Femur (tissue), 1 donor: ENCODE measurements at regions not wholly inside any gene's neighbourhood (a gene's known extent, or its start where the extent isn't known, plus 50 kb on each side); places are given as distances from the start of the nearest gene placed in this dataset.

Experiments used
- DNase-seq: peaks from one replicate; pipeline ENCODE4 v3.0.0-alpha.2; 2017

DNA sequence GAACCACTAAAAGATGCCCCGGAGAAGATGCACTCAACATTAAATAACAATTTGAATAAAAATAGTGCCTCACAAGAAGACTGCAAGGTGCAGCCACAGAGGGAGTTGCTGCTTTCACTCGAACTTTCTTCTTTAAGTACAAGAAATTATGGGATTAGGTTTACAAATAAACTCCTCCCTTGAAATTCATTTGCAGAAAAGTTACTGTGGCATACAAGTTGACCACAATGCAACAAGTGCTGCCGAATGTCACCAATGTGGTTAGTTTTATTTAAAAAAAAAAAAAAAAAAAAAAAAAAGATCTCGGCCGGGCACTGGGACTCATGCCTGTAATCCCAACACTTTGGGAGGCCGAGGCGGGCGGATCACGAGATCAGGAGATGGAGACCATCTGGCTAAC, 76.8 kb upstream of the RAB4A start:
- DNase-seq = no peak

- DNase-seq = no peak
Measured at GRCh38 chr1:229195246-229195645, 75.7 kb upstream of the RAB4A start.

DNA sequence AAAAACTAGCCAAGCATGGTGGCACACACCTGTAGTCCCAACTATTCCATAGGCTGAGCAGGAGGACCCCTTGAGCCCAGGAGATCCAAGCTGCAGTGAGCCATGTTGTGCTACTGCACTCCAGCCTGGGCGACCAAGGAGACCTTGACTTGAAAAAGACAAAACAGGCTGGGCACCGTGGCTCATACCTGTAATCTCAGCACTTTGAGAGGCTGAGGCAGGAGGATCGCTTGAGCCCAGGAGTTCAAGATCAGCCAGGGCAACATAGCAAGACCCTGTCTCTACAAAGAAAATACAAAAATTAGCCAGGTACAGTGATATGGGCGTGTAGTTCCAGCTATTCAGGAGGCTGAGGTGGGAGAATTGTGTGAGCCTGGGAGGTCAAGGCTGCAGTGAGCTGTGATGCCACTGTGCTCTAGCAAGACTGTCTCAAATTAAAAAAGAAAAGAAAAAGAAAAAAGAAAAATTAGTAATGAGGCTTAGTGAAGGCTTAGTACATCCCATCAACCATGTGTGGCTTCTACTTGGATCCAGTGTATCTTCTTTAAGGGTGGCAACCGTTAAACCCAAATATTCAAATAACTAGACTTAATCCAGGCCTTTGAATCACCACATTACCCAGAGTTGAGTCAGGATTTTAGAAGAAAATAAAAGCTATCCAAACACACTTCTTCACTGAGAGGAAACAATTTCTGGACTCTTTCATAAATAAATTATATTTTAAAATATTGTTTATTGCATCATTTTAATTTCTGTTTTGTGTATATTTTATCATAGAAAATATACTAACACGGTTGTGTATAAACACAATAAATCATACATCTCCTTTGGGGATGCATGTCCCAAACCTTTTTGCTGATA, 74.3 kb upstream of the RAB4A start:
- DNase-seq = no peak

DNA sequence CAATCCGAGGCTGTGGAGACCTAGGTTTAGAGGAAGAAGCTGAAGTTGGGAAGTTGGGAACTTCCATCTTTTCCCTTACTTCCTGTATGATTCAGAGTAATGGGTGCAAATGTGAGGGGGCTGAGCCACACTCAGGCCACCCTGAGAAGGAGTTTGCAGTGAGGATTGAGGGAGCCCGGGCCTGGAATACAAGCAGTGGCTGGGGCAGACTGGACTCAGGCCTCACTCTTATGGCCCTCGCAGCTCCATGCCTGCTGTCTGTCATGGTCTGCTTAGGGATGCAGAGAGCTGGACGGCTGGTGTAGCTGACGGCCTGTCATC, 73.7 kb upstream of the RAB4A start:
- no peak for DNase-seq

DNA sequence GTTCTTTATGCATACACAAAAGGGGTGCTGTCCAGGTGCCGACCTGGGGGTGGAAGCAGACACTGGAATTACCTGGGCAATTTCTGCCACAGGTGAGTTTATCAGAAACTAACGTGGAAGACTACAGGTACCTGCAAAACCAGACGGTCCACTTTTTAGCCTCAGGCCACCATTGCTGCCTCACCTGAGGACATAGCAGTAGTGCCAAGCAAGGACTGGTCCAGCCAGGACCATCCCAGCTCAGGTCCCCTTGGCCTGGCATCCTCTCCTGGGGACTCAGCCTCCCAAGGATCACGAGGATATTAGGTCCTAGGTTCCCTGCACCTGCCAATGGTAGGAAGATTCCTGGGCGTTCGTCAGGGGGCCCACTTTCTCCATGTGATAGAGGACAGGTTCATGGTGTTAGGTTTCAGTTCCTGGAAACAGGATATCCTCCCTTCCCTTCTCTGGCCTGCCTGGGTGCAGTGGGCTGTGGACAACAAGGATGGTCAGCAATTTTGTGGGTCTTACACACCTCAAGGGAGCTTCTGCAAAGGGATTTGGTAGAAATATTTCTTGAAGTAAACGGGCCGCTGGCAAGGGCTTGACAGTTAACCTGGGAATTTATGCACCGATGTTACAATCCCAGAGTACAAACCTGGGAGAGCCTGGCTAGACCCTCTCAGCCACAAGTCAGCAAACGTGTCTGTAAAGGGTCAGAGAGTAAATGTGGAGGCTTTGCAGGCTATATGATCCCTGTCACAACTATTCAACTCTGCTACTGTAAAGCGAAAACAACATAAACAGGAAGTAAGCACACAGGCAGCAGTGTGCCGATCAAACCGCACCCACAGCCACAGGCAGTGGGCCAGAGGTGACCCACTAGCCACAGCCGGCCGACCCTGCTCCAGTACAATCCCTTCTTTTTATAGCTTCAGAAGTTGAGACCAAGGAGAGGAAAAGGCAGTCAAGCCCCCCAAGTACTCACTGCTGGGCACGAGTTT, 71.4 kb upstream of the RAB4A start:
- DNase-seq = peak; percentile 69

DNA sequence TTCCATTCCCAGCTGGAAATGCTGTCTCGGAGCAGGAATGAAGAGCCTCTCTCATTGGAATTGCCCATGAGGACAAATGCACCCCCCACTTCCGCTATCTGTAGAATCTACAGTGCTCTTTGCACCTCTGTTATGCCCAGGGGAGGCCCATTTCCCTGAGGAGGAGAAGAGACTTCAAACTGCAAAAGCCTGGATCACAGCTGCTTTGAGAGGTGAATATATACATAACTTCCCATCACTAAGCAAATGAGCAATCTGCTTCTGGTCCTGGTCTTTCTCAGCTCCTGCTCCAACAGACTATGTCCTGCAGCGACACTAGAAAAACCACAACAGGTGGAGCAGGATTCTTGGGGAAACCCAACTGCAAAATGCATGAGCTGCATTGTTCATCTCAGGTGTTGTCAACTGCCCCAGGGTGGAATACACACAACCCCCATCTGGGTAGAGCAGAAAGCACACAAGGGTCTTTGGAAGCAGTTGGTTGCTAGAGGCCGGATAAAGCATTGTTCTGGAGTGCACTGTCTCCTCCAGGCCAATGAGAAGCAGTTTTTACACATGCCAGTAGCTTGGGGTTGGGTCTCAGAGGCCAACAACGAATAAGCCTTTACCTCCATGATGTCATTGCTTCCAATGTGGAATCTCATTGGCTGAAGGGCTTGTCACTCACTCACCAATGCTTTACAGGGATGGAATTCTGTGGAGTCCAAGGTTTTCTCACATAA, 67.7 kb upstream of the RAB4A start:
- DNase-seq = peak; percentile 83

DNA sequence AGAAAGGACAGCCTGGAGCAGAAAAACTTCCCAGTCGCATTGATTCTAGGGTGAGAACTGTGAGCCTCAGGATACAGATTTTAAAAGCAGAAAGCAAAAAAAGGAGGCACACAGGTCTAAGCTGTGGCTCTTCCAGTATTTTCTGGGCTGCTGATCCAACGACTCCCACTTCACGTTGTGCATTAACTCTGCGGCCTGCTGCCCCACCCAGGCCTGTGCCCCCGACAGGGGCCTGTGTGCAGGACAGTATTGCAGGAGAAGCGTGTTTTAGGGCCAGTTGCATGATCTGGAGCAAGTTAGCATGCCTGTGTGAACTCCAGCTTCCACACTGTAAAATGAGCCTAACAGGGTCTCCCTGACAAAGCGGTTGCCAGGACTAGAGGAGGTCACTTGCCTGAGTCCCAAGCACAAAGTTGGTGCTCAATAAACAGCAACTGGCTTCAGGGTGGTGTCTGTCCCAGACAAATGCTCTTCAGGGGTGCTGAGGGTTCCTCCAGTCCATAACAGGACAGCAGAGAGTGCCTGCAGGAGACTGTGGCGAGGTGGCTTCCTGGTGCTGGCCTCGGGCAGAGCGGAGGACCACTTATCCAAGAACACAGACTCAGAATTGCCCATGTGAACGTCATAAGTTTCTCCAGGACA, 66.8 kb upstream of the RAB4A start:
- no peak for DNase-seq

- no peak for DNase-seq
Measured at GRCh38 chr1:229204921-229205777, 65.8 kb upstream of the RAB4A start.

- no peak for DNase-seq
Measured at GRCh38 chr1:229205854-229206253, 65.1 kb upstream of the RAB4A start.

DNA sequence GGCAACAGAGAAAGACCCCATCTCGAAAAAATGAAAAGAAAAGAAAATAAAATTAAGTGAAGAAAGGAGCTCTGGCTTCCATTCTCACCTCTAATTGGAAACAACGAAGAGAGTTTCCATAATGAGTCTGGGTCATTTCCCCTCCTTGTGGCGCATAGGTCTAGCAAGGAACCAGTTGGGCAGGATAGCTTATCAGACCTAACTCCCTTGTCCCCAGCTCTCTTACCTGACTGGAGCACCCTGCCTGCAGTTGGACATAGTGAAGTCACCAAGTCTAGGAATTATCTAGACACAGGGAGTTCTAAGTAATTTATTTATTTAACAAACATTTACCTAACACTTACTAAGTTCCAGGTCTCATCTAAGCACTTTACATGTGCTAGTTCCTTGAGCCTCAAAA, 63.0 kb upstream of the RAB4A start:
- no peak for DNase-seq

GRCh38 chr1:229208481-229208880, 62.4 kb upstream of the RAB4A start:
- no peak for DNase-seq

DNA sequence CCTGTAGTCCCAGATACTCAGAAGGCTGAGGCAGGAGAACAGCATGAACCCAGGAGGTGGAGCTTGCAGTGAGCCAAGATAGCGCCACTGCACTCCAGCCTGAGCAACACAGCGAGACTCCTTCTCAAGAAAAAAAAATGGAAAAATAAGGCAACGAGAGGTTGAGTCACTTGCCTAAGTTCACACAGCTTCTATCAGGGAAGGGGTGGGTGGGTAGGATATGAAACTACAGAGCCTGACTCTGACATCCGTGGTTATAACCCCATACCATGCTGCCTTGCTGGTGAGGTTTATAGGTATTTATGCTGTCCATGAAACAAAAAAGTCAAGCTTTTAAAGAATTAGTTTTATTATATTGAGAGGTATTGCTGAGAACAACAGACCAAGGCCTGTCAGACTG, 61.5 kb upstream of the RAB4A start:
- DNase-seq = no peak

GRCh38 chr1:229209816-229210215, 61.1 kb upstream of the RAB4A start:
- no peak for DNase-seq

- DNase-seq = no peak
Measured at GRCh38 chr1:229210844-229211243, 60.1 kb upstream of the RAB4A start.

DNA sequence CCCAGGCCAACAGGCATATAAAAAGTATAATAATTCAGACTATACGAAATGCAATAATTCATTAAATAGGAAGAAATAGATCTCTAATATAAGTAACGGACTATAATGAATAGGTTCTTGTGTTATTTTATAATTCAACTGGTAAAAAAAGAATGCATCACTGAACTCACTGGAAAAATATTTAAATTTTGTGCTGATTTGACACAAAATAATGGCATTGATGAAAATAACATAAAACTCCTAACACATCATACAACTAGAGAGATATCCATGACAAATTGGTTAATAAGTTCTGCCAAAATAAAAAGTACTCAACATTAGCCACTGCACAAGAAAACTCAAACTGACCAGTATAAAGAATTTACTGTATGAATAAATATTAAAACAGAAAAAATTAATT, 57.1 kb upstream of the RAB4A start:
- DNase-seq = no peak

GRCh38 chr1:229217716-229218115, 53.2 kb upstream of the RAB4A start:
- no peak for DNase-seq

GRCh38 chr1:229218612-229219025, 52.3 kb upstream of the RAB4A start:
- no peak for DNase-seq

GRCh38 chr1:229220163-229220846, 50.6 kb upstream of the RAB4A start:
- DNase-seq = no peak

DNA sequence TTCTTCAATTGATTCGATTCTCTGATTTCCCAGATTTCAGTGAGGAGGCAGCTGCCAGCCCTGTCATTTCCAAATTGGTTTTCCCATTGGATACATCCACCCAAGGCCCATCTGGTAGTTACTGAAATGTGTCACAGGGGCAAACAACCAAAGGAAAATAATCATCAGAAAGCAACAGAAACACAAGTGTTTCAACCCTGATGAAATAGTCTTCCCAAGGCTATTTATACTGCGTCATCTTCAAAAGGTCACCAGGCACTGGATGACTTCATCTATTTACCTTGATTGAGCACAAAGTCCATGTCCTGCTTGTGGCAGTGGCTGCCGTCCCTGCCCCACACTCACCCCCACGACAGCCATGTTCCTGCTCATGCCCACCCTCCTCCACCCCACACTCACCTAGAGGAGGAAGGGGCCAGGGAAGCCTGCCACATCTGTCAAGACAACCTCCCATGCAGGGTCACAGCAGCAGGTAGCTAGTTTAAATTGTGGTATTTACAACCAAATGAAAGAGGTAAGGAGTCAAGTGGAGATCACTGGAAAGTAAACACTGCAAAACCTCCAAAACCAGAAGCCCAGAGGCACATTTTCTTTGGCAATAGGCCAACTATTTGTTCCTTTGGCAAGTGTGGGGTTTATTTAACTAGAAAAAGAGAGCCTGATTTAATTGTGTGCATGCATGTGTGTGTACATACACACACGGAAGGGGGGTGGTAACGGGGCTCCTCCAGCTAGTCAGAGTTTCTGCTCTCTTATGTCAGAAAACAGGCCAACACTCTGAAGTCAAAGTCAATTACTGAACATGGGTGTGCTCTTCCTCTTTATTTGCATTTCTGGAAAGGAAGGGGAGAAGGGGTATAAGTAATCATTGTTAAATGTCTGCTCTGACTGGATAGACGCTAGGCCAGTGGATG, 49.5 kb upstream of the RAB4A start:
- no peak for DNase-seq
